ENCODE measurements at regions not wholly inside any gene's neighbourhood (a gene's known extent, or its start where the extent isn't known, plus 50 kb on each side); places are given as distances from the start of the nearest gene placed in this dataset.

DNA sequence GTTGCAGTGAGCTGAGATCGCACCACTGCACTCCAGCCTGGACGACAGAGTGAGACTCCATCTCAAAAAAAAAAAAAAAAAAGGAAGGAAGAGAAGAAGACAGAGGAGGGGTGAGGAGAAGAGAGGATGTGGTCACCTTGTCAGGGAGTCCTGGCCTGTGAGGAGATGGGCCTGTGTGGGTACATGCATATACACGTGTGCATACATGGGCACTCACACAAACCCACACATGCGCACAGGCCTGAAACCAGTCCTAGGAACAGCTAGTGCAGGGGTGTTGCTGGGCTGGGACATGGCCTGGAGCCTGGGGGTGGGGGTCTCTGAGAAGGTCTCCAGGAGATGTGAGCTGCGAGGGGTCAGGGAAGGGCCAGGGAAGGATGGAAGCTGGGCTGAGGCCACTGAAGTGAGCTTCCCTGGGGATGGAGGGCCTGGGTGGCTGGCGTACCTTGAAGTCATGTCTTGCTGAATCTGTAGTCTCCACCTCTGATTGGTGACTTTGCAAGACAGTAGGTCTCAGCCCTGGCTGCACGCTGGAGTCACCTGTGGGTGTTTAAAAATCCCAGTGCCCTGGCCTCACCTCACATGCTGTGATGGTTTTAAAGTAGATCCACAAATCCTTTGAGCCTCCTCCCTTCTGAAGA lies 72.4 kb downstream of the MRM1 start:
- TF ChIP-seq, protein P1, sequence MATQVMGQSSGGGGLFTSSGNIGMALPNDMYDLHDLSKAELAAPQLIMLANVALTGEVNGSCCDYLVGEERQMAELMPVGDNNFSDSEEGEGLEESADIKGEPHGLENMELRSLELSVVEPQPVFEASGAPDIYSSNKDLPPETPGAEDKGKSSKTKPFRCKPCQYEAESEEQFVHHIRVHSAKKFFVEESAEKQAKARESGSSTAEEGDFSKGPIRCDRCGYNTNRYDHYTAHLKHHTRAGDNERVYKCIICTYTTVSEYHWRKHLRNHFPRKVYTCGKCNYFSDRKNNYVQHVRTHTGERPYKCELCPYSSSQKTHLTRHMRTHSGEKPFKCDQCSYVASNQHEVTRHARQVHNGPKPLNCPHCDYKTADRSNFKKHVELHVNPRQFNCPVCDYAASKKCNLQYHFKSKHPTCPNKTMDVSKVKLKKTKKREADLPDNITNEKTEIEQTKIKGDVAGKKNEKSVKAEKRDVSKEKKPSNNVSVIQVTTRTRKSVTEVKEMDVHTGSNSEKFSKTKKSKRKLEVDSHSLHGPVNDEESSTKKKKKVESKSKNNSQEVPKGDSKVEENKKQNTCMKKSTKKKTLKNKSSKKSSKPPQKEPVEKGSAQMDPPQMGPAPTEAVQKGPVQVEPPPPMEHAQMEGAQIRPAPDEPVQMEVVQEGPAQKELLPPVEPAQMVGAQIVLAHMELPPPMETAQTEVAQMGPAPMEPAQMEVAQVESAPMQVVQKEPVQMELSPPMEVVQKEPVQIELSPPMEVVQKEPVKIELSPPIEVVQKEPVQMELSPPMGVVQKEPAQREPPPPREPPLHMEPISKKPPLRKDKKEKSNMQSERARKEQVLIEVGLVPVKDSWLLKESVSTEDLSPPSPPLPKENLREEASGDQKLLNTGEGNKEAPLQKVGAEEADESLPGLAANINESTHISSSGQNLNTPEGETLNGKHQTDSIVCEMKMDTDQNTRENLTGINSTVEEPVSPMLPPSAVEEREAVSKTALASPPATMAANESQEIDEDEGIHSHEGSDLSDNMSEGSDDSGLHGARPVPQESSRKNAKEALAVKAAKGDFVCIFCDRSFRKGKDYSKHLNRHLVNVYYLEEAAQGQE (IDR thresholded peaks at IDR 0.05; ENCODE audit: insufficient read depth in 1 of 2, low read depth in 2 of 2, low read length in 2 of 2) = no peak
- no peak for TF ChIP-seq POLR2AphosphoS5 (IDR thresholded peaks at IDR 0.05; ENCODE audit: low read depth, low read length)
- TF ChIP-seq SIN3A (IDR thresholded peaks at IDR 0.05; ENCODE audit: borderline replicate concordance, insufficient read depth, low read length) = no peak
- no peak for TF ChIP-seq TAF1 (IDR thresholded peaks at IDR 0.05; ENCODE audit: borderline replicate concordance, insufficient read depth, low read length)
- TF ChIP-seq FOXP2 (optimal IDR thresholded peaks at IDR 0.05; ENCODE audit: borderline replicate concordance, extremely low read depth, extremely low read length, insufficient read depth) = no peak

DNA sequence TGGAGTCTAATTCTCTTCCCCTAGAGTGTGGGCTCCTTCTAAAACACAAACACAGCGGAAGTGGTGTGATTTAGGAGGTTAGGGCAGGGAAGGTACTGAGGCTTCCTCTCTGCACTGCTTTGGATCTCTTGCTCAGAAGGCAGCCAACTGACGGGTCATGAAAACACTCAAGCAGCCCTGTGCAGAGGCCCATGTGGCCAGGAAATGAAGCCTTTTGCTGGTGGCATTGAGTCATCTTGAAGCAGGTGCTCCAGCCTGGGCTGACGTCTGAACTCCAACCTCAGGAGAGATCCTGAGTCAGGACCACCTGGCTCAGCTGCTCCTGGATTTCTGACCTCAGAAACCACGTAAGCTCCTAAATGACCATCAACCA lies 72.9 kb downstream of the MRM1 start:
- TF ChIP-seq, protein P1 (IDR thresholded peaks at IDR 0.05; ENCODE audit: insufficient read depth in 1 of 2, low read depth in 2 of 2, low read length in 2 of 2) = no peak
- TF ChIP-seq POLR2AphosphoS5 (IDR thresholded peaks at IDR 0.05; ENCODE audit: low read depth, low read length) (no peak), FOXP2 (optimal IDR thresholded peaks at IDR 0.05; ENCODE audit: borderline replicate concordance, extremely low read depth, extremely low read length, insufficient read depth) (no peak), TAF1 (IDR thresholded peaks at IDR 0.05; ENCODE audit: borderline replicate concordance, insufficient read depth, low read length) (no peak), SIN3A (IDR thresholded peaks at IDR 0.05; ENCODE audit: borderline replicate concordance, insufficient read depth, low read length) (no peak)

DNA sequence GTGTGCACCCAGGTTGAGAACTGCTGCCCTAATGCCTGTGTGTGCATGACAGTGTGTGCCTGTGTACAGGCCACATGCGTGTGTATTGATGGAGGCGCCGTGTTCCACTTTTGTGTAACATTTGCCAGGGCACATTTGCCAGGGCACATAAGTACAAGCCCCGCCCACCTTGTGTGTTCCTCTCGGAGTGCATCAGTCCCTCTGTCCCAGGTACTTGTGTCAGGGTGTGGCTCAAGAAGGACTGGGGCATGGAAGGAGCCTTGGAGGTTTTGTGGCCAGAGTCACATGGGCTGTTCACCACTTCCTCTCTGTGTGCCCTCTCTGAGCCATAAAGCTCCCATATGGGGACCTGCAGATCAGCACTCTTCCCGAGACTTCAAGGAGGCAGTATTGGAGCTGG lies 73.9 kb downstream of the MRM1 start:
- TF ChIP-seq FOXP2 (optimal IDR thresholded peaks at IDR 0.05; ENCODE audit: borderline replicate concordance, extremely low read depth, extremely low read length, insufficient read depth) = no peak
- no peak for TF ChIP-seq SIN3A (IDR thresholded peaks at IDR 0.05; ENCODE audit: borderline replicate concordance, insufficient read depth, low read length)
- TF ChIP-seq TAF1 (IDR thresholded peaks at IDR 0.05; ENCODE audit: borderline replicate concordance, insufficient read depth, low read length) = no peak
- TF ChIP-seq, protein P1 (IDR thresholded peaks at IDR 0.05; ENCODE audit: insufficient read depth in 1 of 2, low read depth in 2 of 2, low read length in 2 of 2) = no peak
- TF ChIP-seq POLR2AphosphoS5 (IDR thresholded peaks at IDR 0.05; ENCODE audit: low read depth, low read length) = no peak

DNA sequence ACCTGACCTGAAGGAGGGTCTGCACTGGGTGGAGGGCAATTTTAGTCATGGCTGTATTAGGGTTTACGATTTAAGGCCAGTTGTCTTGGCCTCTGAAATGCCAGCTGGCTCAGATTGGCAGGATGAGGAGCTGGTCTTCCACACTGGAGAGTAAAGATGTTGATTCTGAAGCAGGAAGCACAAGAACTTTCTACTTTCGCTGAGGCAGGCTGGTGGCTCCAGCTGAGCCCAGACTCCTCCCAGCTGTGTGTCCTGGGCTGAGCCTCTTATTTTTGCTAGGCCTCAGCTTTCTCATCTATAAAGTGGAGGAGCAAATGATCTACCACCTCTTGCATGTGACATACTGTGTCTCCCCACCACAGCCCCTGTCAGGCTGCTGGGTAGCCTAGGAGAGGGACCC lies 74.4 kb downstream of the MRM1 start:
- TF ChIP-seq SIN3A (IDR thresholded peaks at IDR 0.05; ENCODE audit: borderline replicate concordance, insufficient read depth, low read length) (no peak), TAF1 (IDR thresholded peaks at IDR 0.05; ENCODE audit: borderline replicate concordance, insufficient read depth, low read length) (no peak), POLR2AphosphoS5 (IDR thresholded peaks at IDR 0.05; ENCODE audit: low read depth, low read length) (no peak), FOXP2 (optimal IDR thresholded peaks at IDR 0.05; ENCODE audit: borderline replicate concordance, extremely low read depth, extremely low read length, insufficient read depth) (no peak)
- TF ChIP-seq, protein P1 (IDR thresholded peaks at IDR 0.05; ENCODE audit: insufficient read depth in 1 of 2, low read depth in 2 of 2, low read length in 2 of 2) = no peak
